ENCODE measurements at regions not wholly inside any gene's neighbourhood (a gene's known extent, or its start where the extent isn't known, plus 50 kb on each side); places are given as distances from the start of the nearest gene placed in this dataset.

DNA sequence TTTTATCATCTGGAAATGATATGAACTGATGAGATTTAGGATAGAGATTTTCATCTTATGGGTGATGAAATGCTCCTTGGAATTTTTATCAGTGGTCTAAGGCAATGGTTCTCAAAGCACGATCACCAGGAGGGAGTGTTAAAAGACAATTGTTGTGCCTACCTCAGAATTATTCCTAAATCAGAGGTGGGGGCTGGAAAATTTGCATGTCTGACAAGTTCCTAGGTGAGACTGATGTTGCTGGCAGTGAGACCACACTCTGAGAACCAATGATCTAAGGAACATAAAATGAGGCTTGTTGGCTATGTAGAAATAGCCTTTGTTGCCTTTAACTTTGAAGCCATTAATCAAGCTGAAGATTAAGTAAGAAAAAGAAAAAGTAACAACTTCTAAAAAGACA is 416.6 kb upstream of the AZI2 start:
- TF ChIP-seq CTCF (conservative IDR thresholded peaks at IDR 0.05 in 1 of 2, IDR thresholded peaks at IDR 0.05 in 1 of 2; ENCODE audit: low read depth in 1 of 2, low read length in 2 of 2) (no peak), EZH2 (IDR thresholded peaks at IDR 0.05; ENCODE audit: low read length, missing control alignments) (no peak)

Data from fibroblast of lung (primary cell).